Stimulated activated CD4-positive, alpha-beta T cell treated with anti-CD3 and anti-CD28 coated beads, Interleukin-12 subunit alpha, Interleukin-12 subunit beta, amount 100 ng/mL, for 24 hours (primary cell): ENCODE measurements at regions not wholly inside any gene's neighbourhood (a gene's known extent, or its start where the extent isn't known, plus 50 kb on each side); places are given as distances from the start of the nearest gene placed in this dataset.
"Not testable (repeated sequence)": the region's sequence is repeated elsewhere in the genome, so short reads cannot be mapped to it uniquely, and the experiment has no call there.

ENCODE experiments used
- DNase-seq, 2 experiments: peaks; one replicate each; pipeline ENCODE4 v3.0.0-alpha.2; 2020; ENCODE audit warnings: low read depth in 2 of 2

DNA sequence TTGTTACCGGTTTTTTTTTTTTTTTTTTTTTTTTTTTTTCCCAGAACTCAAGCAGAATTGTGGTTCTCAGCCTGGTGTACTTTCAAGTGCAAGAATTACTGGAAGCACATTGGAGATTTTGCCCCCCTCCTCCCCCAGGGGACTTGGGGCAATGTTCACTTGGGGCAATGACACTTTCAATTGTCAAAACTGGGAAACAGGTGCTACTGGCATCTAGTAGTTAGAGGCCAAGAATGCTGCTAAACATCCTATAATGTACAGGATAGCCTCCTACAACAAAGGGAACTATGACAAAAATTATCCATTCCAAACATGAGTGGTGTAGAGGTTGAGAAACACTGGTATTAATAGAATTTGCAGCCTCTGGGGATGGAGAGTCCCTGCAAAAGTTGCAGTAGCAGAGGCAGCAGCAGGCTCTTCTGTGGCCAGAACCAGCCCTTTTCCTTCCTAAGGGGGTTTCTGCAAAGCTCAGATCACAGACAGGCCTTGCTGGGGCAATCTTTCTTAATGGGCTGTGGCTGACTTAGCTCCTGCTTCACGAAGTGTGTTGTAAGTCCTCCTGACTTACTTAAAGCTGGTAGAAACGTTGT, 144.3 kb upstream of the MRPS22 start:
- no peak for DNase-seq

DNA sequence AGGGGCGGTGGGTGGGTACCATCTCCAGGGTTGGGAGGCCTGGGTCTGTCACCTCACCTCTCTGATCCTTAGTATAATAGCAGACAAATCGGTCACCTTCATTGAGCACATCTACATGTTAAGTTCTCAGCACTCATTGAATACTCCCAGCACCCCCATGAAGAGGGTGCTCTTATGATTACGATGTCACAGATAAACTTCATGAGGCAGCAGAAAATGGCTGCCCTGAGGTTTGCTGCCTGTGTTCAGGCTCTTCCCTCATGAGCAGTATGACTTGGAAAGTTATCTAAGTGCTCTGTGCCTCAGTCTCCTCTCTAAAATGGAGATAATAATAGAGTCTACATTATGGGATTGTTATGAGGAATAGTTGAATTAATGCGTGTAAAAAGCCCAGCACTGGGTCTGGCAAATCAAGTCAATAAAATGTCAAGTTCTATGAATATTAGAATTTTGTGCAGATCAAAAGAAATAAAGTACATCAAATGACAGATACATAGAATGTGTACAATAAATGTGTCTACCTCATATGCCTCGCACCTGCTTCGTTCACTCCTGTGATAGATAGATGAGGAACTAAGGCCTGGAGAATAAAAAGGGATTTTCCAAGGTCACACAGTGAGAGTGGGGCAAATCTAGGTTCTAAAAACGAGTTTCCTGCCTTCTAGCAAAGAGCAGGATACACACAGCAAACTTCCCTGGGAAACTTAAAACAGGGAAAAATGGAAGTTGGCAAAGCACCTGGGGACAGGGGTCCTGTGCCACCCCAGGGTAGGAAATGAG, 142.2 kb upstream of the MRPS22 start:
- DNase-seq: no peak

GRCh38 chr3:139202226-139202958, 141.4 kb upstream of the MRPS22 start:
- DNase-seq: no peak

DNA sequence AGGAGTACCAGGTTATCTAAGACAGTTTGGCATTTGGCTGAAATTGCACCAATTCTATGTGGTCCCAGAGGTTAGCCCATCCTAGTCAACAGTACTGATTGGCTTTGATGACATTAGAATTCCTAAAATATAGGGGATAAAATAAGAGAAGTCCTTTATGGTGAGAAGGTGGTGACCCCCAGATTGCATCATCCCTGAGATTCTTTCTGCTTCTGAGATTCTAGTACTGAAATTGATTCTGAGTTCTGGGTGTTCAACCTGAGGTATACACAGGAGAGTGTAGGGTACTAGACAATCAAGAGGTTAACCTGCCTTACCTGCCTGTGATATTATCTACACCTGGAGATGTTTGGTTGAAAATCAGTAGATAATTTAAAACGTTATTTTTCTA, 140.9 kb upstream of the MRPS22 start:
- DNase-seq: no peak

DNA sequence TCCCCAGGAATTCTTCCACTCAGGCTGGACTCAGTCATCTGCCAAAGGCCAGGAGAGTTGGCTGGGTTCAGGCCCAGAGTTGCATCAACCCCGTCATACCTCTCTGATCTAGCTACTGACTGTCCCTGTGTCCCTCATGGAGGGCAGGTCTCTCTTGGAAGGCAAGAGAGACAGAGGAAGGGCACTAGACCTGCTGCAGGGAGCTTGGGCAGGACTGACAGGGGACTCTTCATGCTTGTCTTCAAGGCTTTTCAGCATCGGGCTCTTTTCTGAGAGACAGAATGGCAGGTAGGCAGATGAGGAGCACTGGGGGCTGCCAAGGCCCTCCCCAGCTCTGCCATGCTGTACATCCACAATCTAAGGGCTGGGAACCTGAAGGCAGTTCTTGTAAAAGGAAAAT, 140.1 kb upstream of the MRPS22 start:
- DNase-seq: no peak

GRCh38 chr3:139204728-139205127, 139.1 kb upstream of the MRPS22 start:
- DNase-seq: no peak

DNA sequence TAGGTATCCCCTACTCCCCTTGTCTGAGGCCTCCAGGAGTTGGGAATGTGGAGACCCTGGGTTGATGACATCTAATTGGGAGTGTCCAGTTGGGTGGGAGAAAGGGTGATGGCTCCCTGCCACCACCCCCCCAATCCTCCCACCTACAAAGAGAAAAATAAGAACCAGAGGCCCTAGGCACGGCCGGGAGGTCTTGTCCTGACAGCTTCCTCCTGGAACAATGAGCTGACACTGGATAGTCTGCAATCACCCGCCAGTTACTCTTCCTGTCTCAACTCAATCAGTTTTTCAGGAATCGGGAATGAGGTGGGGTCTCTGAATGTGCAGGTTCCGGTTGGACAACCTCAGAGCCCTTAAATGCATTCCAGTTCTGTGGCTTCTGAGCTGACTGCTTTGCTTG, 129.9 kb upstream of the MRPS22 start:
- no peak for DNase-seq

GRCh38 chr3:139216958-139217357, 126.9 kb upstream of the MRPS22 start:
- DNase-seq: no peak

DNA sequence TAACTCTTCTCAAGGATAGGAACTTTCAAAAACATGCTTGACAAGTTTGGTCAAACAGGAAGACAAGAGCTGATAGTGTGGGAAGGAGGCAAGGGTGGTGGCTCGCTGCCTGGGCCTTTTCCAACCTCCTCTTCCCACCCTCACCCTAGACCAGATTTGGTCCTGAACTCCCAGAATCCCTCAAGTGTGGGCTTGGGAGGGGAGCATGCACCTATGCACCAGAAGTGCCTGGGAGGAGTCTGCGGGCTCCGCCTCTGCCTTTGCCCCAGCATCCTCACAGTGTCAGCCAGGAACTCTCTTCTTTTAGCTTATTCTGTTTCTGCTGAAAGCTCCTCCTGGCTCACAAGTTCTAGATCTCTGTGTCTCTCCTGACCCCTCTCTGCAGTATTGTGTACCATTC, 126.2 kb upstream of the MRPS22 start:
- no peak for DNase-seq

- no peak for DNase-seq
Measured at GRCh38 chr3:139218046-139218445, 125.8 kb upstream of the MRPS22 start.

- DNase-seq: no peak
Measured at GRCh38 chr3:139219463-139219862, 124.4 kb upstream of the MRPS22 start.

DNA sequence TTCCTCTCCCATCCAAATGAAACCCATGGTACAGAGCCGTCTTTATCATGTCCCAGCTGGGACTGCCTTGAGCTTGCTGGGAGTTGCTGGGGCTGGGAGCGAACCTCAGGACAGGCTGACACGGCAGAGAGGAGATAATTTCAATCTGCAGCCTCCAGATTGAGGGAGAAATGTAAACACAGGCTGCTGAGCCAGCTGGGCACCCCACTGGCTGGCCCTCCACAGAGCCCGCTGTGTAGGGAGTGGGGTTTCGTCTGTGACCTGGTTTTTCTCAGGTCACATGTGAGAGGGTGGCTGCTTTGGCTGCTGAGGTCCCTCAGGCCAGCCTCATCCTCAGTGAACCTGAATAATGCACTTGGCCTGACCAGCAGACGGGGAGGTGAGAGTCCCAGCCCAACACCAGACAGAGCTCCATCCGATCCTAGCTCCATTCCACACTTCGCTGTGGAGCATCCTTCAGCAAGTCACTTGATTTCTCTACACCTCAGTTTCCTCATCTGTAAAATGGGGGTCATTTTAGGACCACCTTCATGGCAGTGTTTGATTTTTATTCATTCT, 121.6 kb upstream of the MRPS22 start:
- no peak for DNase-seq

- no peak for DNase-seq
Measured at GRCh38 chr3:139225548-139225947, 118.3 kb upstream of the MRPS22 start.

DNA sequence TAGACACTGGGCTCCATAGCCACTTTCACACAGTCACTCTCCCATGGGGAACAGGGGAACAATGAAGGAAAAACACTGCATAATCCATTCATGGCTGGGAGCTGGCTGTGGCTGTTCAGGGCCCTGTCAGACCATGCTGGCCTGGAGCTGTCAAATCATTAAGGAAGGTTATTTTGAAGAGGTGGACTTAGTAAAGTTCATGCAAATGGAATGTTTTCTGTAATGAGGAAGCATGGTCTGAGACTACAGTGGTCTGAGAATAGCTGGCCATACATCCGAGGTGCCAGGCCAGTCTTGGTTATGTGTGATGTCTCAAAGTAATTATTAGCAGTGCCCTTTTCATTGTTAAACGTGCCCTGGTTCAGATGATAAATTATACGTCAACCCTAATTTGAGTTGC, 117.1 kb upstream of the MRPS22 start:
- DNase-seq: no peak

- DNase-seq: no peak
Measured at GRCh38 chr3:139227165-139227564, 116.7 kb upstream of the MRPS22 start.

GRCh38 chr3:139227827-139228226, 116.0 kb upstream of the MRPS22 start:
- DNase-seq: no peak

- DNase-seq: no peak
Measured at GRCh38 chr3:139230391-139230790, 113.4 kb upstream of the MRPS22 start.

GRCh38 chr3:139231555-139232281, 112.1 kb upstream of the MRPS22 start:
- no peak for DNase-seq

- DNase-seq: not testable (repeated sequence)
Measured at GRCh38 chr3:139232341-139232740, 111.5 kb upstream of the MRPS22 start.

DNA sequence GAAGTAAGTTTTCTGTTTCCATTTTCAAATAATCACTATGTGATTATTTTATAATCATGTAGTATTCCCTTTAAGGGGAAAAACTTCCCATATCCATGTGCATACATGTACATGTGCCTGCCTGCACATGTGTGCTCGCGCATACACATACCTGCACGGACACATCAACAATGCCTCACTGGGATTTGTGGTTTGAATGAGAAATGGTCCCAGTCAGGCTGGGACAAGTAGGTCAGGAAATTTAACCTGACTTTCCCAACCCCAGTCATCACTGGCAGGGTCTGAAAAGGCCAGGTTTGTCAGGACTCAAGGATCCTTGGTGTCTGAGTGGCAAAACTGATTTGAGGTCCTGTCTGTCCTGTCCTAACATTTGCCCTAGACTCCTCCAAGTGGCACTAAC, 109.3 kb upstream of the MRPS22 start:
- no peak for DNase-seq

DNA sequence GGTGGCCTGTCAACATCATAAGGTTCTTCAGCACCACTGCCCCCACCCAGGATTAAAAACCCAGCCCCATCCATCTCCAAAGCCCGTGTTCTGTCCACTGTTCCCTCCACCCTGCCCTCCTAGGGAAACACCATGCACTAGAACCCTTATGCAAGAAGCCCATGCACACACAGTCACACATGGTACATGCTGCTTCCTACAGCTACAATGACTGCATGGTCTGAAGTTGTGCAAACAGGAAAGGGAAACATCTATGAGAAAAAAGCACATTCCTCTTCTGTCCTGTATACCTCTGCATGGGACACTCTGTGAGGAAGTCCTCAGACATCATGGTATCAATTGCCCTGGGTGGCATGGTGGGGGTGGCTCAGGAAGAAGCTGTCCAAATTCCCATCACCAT, 108.6 kb upstream of the MRPS22 start:
- no peak for DNase-seq

DNA sequence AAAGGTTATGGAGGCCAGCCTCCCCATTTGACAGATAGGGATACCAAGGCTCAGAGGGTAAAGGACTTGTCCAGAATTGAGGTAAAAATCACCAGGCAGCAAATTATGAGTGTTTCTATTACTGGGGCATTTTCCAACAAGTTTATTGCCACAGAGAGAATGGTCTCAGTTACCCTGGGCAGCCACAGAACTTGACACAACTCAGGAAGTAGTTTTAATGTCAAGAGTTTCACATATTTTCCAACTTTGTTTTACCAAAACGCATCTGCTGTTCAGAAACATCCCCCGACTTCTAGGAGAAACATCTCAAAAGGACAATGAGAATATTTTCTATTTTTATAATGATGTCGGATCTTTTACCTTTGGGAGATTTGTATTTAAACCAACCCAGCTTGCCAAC, 107.5 kb upstream of the MRPS22 start:
- no peak for DNase-seq
